ENCODE measurements at regions not wholly inside any gene's neighbourhood (a gene's known extent, or its start where the extent isn't known, plus 50 kb on each side); places are given as distances from the start of the nearest gene placed in this dataset.

DNA sequence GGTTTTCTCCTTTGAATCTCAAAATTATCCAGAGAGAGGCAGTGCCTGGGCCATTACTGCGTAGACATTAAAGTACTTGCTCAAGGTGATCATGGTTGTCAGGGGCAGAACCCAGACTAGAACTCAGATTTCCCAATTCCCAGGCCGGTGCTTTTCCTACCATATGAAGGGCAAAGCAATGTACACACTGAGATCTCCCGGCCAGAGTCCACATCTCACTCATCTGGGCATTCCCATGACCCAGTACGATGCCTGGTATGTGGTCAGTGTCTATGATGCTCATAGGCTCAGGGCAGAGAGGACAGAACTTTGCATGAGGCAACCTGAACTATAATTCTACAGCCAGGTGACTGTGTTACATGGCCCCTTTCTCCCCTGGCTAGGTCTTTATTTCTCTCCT is 531.4 kb downstream of the TDRD15 start:
- FAIRE-seq (no peak), DNase-seq (ENCODE audit: extremely low spot score, insufficient read length, low read depth) (no peak)

- DNase-seq (ENCODE audit: extremely low spot score, insufficient read length, low read depth): no peak
- FAIRE-seq: no peak
Observed at GRCh38 chr2:21656330-21657075, 532.7 kb downstream of the TDRD15 start.

GRCh38 chr2:21657445-21657844 is 533.7 kb downstream of the TDRD15 start:
- no peak for FAIRE-seq
- no peak for DNase-seq (ENCODE audit: extremely low spot score, insufficient read length, low read depth)

- no peak for FAIRE-seq
- no peak for DNase-seq (ENCODE audit: extremely low spot score, insufficient read length, low read depth)
Observed at GRCh38 chr2:21658269-21658668, 534.5 kb downstream of the TDRD15 start.

GRCh38 chr2:21658907-21659477 is 535.2 kb downstream of the TDRD15 start:
- FAIRE-seq (no peak), DNase-seq (ENCODE audit: extremely low spot score, insufficient read length, low read depth) (no peak)

DNA sequence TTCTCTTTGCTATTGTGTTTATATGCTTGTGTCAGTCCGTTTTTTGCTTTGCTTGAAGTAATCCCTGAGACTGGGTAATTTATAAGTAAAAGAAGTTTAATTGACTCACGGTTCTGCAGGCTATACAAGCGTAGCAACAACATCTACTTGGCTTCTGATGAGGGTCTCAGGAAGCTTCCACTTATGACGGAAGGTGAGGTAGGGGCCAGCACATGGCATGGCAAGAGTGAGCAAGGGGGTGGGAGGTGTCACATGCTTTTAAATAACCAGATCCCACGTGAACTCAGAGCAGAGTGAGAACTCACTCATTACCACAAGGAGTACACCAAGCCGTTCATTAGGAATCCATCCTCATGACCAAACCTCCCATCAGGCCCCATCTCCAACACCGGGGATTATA is 540.3 kb downstream of the TDRD15 start:
- FAIRE-seq: no peak
- no peak for DNase-seq (ENCODE audit: extremely low spot score, insufficient read length, low read depth)

DNA sequence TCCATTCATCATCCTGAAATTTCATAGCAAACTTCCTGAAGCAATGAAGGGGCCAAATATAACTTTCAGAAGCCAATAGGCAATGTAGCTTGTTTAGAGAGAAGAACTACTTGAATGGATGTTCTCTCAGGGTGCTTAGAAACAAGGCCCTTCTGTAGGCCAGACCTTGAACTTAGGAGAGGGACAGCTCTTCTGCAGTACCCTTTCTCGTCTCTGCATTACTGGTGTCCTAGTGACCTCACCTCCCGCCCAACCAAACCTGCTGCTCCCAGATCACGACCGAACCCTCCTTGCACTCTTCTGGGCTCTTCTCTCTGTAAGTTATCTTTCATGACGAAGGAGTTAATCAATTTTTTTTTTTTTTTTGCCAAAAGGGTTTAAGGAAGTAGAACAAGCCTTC is 543.9 kb downstream of the TDRD15 start:
- DNase-seq (ENCODE audit: extremely low spot score, insufficient read length, low read depth) (no peak), FAIRE-seq (no peak)

DNA sequence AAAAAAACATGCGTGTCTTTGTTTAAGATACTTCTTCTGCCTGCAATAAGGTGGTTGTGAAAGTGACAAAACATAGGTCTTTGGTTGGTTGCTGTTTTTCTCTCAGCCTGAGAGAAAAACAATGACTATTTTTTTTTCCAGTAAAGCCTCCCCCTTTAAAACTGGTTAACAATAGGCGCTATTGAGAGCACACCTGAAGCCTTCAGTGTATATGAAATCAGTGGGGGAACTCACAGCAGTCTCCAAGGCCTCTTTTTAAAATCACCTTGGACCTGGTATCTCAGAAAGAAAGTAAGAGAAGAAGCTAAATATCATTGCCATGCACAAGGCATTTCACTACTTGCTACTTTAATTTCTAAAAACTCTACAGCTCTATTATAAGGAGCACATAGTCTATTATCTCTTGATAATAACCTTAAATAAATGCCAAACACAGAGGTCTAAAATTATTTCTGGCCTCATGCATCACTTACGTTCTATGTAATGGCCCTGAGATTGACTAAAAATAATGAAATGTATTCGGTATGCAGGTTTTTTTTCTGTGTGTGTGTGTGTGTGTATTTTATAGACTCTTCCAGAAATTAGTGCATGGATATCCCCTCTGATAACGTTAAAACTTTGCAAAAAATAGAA is 544.4 kb downstream of the TDRD15 start:
- FAIRE-seq: no peak
- DNase-seq (ENCODE audit: extremely low spot score, insufficient read length, low read depth): no peak

- FAIRE-seq (no peak), DNase-seq (ENCODE audit: extremely low spot score, insufficient read length, low read depth) (no peak)
Observed at GRCh38 chr2:21676041-21676440, 552.3 kb downstream of the TDRD15 start.

GRCh38 chr2:21676676-21677075 is 552.9 kb downstream of the TDRD15 start:
- DNase-seq (ENCODE audit: extremely low spot score, insufficient read length, low read depth) (no peak), FAIRE-seq (no peak)

DNA sequence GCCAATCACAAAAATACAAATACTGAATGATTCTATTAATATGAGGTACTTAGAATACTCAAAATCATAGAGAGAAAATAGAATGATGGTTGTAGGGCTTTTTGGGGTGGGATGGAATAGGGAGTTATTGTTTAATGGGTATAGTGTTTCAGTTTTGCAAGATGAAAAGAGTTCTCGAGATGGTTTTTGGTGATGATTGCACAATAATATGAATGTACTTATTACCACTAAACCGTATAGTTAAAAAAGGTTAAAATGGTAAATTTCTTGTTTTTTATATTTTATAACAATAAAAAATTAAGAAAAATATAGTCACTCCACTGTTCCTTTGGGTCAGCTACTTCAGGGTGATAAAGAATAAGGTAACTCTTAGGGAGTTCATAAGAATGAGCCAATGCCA is 560.1 kb downstream of the TDRD15 start:
- FAIRE-seq: no peak

DNA sequence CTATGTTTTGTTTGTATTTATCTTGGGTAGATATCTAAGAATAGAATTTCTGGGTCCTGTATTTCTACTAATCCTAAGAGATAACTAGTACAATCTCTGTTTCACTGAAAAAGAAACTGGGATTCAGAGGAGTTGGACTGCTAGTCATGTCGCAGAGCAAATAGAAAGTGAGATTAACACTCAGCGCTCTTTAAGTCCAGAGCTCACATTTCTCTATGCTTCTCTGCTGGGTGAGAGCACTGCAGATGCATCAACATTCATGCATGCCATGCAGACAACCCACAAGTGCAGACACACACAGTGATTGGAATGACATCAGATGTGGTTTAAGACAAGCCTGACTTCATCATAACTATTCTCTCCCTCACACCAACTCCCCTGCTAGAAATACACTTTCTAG is 563.8 kb downstream of the TDRD15 start:
- no peak for FAIRE-seq
- DNase-seq (ENCODE audit: extremely low spot score, insufficient read length, low read depth): no peak

More for the DNA sequence above, 560.1 kb downstream of the TDRD15 start:
- DNase-seq (ENCODE audit: extremely low spot score, insufficient read length, low read depth): no peak

DNA sequence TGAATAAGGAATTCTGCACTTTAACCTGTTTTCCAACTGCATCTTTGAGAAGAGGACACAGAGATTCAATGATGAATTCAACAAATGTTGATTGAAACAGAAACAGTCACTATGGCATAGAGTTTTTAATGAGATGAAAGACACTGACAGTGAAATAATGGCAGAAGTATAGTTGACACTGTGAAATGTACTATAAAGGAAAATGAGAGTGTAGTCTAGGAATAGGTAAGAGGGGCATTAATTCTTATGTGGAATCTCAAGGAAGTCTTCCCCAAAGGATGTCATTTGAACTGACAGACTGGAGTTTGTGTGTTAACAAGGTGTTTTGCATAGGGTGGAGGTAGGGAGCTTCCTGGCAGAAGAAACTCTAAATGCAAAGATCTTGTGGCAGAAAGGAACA is 566.2 kb downstream of the TDRD15 start:
- no peak for DNase-seq (ENCODE audit: extremely low spot score, insufficient read length, low read depth)
- FAIRE-seq: no peak

- FAIRE-seq (no peak), DNase-seq (ENCODE audit: extremely low spot score, insufficient read length, low read depth) (no peak)
Observed at GRCh38 chr2:21693081-21693480, 569.3 kb downstream of the TDRD15 start.

DNA sequence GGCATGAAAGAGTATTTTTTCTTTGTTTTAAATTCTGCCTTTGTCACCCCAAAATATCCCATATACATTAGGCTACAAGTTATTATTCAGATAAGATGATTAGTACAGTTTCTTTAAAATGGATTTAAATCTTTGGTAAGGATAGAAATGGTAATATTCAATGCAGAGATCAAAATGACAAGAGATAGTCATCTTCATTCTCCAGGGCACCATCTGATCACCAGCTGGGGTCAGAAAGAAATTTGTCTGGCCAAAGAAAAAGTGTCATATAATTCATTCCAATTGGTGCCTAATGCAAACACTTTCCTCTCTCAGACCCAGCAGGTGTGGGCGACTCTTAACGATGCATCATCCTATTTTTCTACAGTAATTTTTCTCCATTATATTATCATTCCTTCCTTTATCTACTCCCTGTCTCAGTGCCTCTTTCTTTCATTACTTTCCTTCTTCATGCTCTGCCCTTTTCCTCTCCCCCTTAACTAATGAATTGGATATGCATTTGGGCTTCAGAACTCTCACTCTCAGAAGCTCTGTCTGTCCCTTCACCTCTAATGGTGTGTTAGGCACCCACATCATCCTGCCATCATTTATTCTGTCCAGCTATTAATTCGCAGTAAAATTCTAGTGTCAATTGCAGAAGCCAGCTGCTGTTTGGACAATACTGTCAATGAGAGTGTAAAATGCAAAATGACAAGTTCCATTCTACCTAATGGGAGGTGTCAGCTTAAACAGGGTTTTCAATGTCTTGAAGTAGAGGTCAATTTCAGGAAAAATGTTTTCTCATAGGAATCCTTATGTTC is 570.5 kb downstream of the TDRD15 start:
- no peak for FAIRE-seq

GRCh38 chr2:21696900-21697299 is 573.1 kb downstream of the TDRD15 start:
- FAIRE-seq (no peak), DNase-seq (ENCODE audit: extremely low spot score, insufficient read length, low read depth) (no peak)

More for the DNA sequence above, 570.5 kb downstream of the TDRD15 start:
- DNase-seq (ENCODE audit: extremely low spot score, insufficient read length, low read depth): no peak

DNA sequence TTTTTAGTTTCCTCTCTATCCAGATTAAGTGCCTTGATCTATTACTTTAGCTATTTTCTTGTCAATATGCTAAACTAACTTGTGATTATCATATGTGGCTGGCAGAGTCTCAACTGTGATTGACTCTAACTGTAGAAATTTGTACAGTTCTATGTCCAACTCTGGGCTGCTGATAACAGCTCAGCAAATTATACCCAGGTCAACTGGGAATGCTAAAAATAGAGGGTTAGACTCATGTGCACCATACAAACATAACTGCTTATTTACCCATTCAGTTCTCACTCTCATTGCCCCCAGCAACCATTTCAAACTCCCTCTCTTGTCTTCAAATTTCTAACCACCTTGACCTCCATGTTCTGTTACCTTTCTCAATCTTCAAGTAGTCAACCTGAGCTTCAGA is 576.9 kb downstream of the TDRD15 start:
- no peak for DNase-seq (ENCODE audit: extremely low spot score, insufficient read length, low read depth)
- no peak for FAIRE-seq

DNA sequence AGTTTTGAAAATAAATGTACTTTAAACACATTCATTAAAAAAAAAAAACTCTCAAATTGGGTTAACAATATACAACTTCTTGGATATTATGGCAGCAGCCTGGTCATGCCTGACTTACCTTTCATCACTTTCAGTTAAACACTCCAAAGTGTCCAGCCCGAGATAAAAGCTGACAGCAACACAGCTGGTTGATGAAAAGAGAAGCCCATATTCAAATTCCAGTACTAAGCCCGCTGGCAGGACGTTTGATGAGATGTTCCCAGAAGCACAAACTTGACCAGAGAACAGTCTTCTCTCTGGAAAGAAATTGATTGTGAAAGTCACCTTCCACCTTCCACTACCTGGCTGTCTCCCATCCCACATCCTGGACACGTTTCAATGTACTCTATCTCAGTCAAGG is 586.3 kb downstream of the TDRD15 start:
- FAIRE-seq: no peak
- DNase-seq (ENCODE audit: extremely low spot score, insufficient read length, low read depth): no peak

DNA sequence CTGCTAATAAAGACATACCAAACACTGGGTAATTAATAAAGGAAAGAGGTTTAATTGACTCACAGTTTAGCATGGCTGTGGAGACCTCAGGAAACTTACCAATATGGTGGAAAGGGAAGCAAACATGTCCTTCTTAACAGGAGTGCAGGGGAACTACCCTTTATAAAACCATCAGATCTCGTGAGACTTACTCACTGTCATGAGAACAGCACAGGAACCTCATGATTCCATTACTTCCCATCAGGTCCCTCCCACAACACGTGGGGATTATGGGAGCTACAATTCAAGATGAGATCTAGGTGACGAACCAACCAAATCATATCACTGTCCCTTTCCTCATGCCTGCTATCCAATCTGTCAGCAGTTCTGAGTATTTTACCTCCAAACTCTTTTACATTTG is 586.7 kb downstream of the TDRD15 start:
- DNase-seq (ENCODE audit: extremely low spot score, insufficient read length, low read depth) (no peak), FAIRE-seq (no peak)

DNA sequence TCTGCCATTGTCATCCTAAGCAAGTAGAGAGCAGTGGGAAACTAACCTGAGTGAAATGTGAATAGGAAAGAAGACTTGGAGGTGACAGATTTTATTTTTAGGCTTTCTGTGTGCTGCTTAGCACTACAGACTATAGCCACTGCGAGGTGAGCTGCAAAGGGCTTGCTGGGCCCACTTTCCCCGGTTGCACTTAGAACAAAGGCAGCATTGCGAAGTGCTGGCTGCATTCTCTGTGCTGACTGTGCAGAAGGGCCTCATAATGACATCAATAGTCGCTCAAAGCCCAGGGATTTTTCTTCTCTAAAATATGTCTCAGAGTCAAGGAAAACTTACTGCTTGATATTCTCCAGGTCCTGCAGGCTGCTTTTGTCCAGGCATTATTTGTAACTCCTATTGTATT is 592.1 kb downstream of the TDRD15 start:
- FAIRE-seq (no peak), DNase-seq (ENCODE audit: extremely low spot score, insufficient read length, low read depth) (no peak)

DNA sequence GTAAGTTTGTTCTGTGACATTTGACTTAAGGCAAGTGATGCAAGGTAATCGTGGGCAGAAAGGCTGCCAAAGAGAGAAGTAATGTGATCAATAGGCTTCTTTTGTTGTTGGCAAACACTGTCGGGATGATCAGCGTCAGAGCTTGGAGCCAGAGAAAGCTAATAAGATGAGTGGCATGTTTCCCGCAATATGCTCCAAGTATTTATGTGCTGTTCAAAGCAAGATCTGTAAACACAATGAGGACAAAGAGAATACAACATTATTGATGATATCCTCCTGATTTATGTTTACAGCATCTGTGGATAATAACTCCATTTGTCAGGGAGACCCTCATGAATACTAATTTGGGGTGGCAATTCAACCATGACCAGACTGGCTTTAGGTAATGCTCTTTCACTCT is 603.3 kb downstream of the TDRD15 start:
- FAIRE-seq: no peak

More for the DNA sequence above, 603.3 kb downstream of the TDRD15 start:
- no peak for DNase-seq (ENCODE audit: extremely low spot score, insufficient read length, low read depth)

Data from GM18507 (cell line).